SH-SY5Y (cell line): ENCODE measurements at regions not wholly inside any gene's neighbourhood (a gene's known extent, or its start where the extent isn't known, plus 50 kb on each side); places are given as distances from the start of the nearest gene placed in this dataset.

Experiments
- GATA2 ChIP-seq: IDR thresholded peaks from 2 replicates; pipeline ENCODE4 v1.6.1; 2011; ENCODE audit warnings: mild to moderate bottlenecking, low read depth, low read length
- GATA3 ChIP-seq: IDR thresholded peaks from 2 replicates; pipeline ENCODE4 v1.6.1; 2011; ENCODE audit warnings: low read depth, mild to moderate bottlenecking, low read length, moderate library complexity

DNA sequence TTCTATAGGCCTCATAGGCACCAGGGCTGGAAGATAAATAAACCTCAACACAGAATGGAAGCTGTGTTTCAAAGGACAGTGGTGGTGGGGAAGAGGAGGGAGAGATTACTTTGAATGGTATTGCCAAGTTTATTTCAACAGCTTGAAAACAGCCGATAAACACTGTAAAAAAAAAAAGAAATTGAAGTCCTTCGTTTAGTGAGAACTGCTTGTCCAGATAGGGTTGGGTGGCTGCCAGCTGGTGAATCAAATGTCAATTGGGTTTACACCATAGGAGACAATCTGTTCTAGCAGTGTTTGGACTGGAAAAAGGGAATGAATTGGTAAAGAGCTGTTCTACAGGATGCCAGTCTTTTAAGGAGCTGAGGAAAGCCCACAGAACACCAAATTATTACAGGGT lies 254.8 kb downstream of the PHF14 start:
- TF ChIP-seq GATA2, result no peak
- no peak for TF ChIP-seq GATA3
